ENCODE measurements at regions not wholly inside any gene's neighbourhood (a gene's known extent, or its start where the extent isn't known, plus 50 kb on each side); places are given as distances from the start of the nearest gene placed in this dataset.

- no peak overlapping the region for H2AFZ ChIP-seq (ENCODE audit: low read length)
- no peak overlapping the region for H4K91ac ChIP-seq (replicated peaks; ENCODE audit: insufficient read length, low read length)
- H3K18ac ChIP-seq (ENCODE audit: extremely low read depth, low read length) = no peak overlapping the region
- TF ChIP-seq CBX8 (IDR thresholded peaks at IDR 0.05; ENCODE audit: borderline replicate concordance, low read depth, low read length) (no peak), USF2 (IDR thresholded peaks at IDR 0.05; ENCODE audit: low read length) (0 out of 2 replicates have a peak, but pooled peaks have one; percentile 12), TEAD4 (IDR thresholded peaks at IDR 0.05; ENCODE audit: low read depth, low read length) (0 out of 2 replicates have a peak, but pooled peaks have one; percentile 22)
- H2BK12ac ChIP-seq (ENCODE audit: low read depth, low read length) = no peak overlapping the region
- H3K56ac ChIP-seq (replicated peaks; ENCODE audit: insufficient read length, low read depth, low read length) = no peak overlapping the region
- DNase-seq (ENCODE audit: low read depth in 1 of 2, low spot score in 2 of 2) = no peak
- 0 out of 4 replicates have a peak overlapping the region, but pooled peaks of 1 of the 2 experiments have one; percentile 16 for H3K4me2 ChIP-seq (ENCODE audit: insufficient read depth in 1 of 2, low read depth in 2 of 2, low read length in 2 of 2)
- no peaks in the 10 kb centered on the region for H3K36me3 ChIP-seq (ENCODE audit: control insufficient read depth in 2 of 4, insufficient read depth in 4 of 4, low read length in 3 of 4)
- H2BK120ac ChIP-seq (replicated peaks; ENCODE audit: low read depth, low read length) = no peak overlapping the region
- no peak for FAIRE-seq
- H3K23ac ChIP-seq (ENCODE audit: insufficient read length) = no peak overlapping the region
- CTCF ChIA-PET (ENCODE audit: partially characterized antibody) = interaction anchor here (1.5 kb wide), 1 partner anchor 9 kb away, joined by 6 read pairs; no protein-coding TSS in a partner anchor
- no peak overlapping the region for H2AK5ac ChIP-seq (ENCODE audit: low read depth, low read length)
- no peak overlapping the region for H3K4ac ChIP-seq (replicated peaks; ENCODE audit: insufficient read length, low read depth, low read length)
- H4K20me1 ChIP-seq (replicated peaks in 1 of 2; ENCODE audit: control insufficient read depth in 1 of 2, insufficient read depth in 2 of 2, low read length in 2 of 2) = no peaks in the 10 kb centered on the region
- H3K9ac ChIP-seq (replicated peaks in 1 of 4; ENCODE audit: extremely low read depth in 1 of 4, low read depth in 3 of 4, low read length in 3 of 4) = no peak overlapping the region
- no peaks in the 10 kb centered on the region for H3K79me1 ChIP-seq (ENCODE audit: low read depth, low read length)
- no peaks in the 10 kb centered on the region for H3K23me2 ChIP-seq (ENCODE audit: low read depth, low read length)
- WGBS, 2 experiments (ENCODE audit: extremely low coverage in 1 of 2, insufficient coverage in 1 of 2, insufficient read length in 1 of 2, insufficient replicate concordance in 2 of 2, low coverage in 1 of 2, low lambda C conversion rate in 2 of 2, missing lambda C conversion rate in 1 of 2) = 77% methylated on average over 2 of the region's 2 CpGs; no CpG with 5 or more reads in 1 of the 2 experiments
- H2BK20ac ChIP-seq (ENCODE audit: low read length) = no peak overlapping the region
- H3K27me3 ChIP-seq (replicated peaks in 1 of 4; ENCODE audit: control insufficient read depth in 3 of 4, extremely low read depth in 1 of 4, insufficient read depth in 3 of 4, low read length in 3 of 4) = peaks cover 0 to 1% (median 0%) of the 10 kb centered on the region in 4 experiments; a peak in 1 of 7 replicates
- POLR2A ChIA-PET (ENCODE audit: partially characterized antibody) = no interaction called here
- H3K4me1 ChIP-seq (replicated peaks in 1 of 4; ENCODE audit: control insufficient read depth in 3 of 4, insufficient read depth in 4 of 4, low read length in 3 of 4) = peaks cover 0 to 10% (median 2%) of the 10 kb centered on the region in 4 experiments; a peak in 4 of 7 replicates
- no peak overlapping the region for H2BK15ac ChIP-seq (ENCODE audit: low read length)
- H3K4me3 ChIP-seq (ENCODE audit: extremely low read depth in 1 of 4, insufficient read depth in 2 of 4, low read depth in 3 of 4, low read length in 4 of 4) = no peak overlapping the region
- H2BK5ac ChIP-seq (ENCODE audit: low read depth, low read length) = no peak overlapping the region
- H3K27ac ChIP-seq (ENCODE audit: low read depth, low read length) = no peak overlapping the region
- no peak overlapping the region for H4K5ac ChIP-seq (ENCODE audit: insufficient read length, low read depth, low read length)
- H3K79me2 ChIP-seq (ENCODE audit: control insufficient read depth in 1 of 2, insufficient read depth in 2 of 2, low read length in 2 of 2) = no peaks in the 10 kb centered on the region
- H4K8ac ChIP-seq (ENCODE audit: extremely low read depth, insufficient read depth, low read length) = no peak overlapping the region
- no peak overlapping the region for H3K14ac ChIP-seq (ENCODE audit: insufficient read length)
- H3K9me3 ChIP-seq (ENCODE audit: insufficient read depth in 2 of 2, low read depth in 1 of 2, low read length in 1 of 2) = no peaks in the 10 kb centered on the region
Measured at GRCh38 chr6:98560418-98560817, 274.0 kb upstream of the POU3F2 start.
